Esophagus mucosa (tissue), 1 donor: ENCODE measurements at regions not wholly inside any gene's neighbourhood (a gene's known extent, or its start where the extent isn't known, plus 50 kb on each side); places are given as distances from the start of the nearest gene placed in this dataset.

ENCODE experiments used
- ATAC-seq: fragments of 200-7000 bp; cut with Tn5 transposase; one replicate; pipeline ENCODE4 v1.9.1; 2020
- donor health status: DM: yes; HTN: yes; CAD: no.

GRCh38 chr2:163367825-163368582, 367.8 kb downstream of the FIGN start:
- ATAC-seq: no peak

GRCh38 chr2:163364736-163365135, 371.1 kb downstream of the FIGN start:
- ATAC-seq: no peak

- ATAC-seq: no peak
Measured at GRCh38 chr2:163353551-163353950, 382.3 kb downstream of the FIGN start.

- no peak for ATAC-seq
Measured at GRCh38 chr2:163351966-163352365, 383.8 kb downstream of the FIGN start.

- no peak for ATAC-seq
Measured at GRCh38 chr2:163351143-163351542, 384.7 kb downstream of the FIGN start.

- ATAC-seq: no peak
Measured at GRCh38 chr2:163348857-163349380, 386.9 kb downstream of the FIGN start.

DNA sequence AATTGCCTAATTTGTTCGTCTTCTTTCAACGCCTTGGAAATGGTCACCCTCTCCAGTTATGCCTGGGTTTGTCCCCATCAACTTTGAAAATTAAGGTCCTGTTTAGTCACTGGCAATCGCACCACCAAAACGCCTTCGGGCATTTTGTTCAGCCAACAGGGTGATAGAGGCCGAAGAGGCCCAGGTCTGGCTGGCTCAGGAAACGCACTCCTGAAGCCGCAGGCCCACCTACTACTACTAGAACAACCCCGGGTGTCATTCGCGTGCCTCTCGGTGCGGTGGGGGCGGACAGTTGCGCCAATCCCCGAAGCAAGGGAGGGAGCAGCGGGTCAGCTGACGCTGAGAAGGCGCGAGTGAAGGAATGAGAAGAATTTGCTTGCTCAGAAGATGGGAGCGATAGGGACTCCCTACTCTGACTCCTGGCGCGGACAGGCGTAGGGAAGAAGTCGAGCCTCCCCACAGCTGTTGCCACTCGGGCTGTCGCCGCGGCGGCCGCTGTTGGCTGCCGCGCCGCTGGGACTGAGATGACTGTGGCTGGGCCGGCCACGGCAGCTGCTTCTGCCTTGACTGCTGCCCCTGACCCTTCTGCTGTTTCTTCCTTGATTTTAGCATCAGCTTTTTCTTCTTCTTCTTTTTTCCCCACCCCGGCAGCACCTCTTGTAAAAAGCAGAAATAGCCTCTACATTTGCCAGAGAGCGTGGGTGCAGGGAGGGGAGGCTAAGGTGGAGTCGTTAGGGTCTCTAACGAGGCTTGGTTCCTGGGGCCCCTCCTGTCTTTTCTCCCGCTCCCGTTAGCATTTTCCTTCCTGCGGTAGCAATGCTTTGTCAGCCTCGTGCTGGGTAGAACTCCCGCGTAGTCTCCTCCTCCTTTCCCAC, 387.6 kb downstream of the FIGN start:
- peak; percentile 44 for ATAC-seq

DNA sequence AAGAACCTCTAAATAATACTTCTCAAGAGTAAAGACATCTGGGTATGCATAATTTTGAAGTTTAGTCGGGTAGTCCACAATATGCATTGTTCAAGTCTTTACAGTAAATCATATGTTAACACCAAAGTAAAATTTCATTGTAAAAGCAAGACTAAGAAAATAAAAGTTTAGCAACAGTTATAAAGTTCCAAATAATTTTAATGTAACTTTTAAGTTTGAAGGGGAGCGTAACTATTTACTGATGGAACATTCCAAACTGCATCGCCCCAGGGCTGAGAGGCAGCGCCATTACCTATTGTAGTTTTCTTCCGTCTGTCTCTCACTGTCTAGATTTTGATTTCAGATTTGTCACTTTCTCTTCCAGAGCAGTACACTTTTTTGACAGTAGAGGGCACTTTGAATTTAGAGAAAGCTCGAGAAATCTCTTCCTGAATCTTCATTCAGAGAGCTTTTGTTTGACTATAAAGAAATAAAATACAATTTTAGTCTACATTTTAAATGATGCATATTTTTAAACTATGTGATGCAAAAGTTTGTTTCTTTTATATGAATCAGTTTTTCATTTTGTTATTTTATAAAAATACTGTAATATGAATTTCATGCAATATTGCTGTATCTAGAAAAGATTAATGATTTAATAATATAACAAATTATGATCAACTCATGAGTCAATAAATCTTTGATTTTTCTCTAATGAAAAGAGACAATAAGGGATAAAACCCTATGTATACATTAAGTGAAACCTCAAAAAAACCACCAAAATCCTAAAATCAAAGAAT, 389.8 kb downstream of the FIGN start:
- ATAC-seq: no peak

- no peak for ATAC-seq
Measured at GRCh38 chr2:163343316-163343715, 392.5 kb downstream of the FIGN start.

DNA sequence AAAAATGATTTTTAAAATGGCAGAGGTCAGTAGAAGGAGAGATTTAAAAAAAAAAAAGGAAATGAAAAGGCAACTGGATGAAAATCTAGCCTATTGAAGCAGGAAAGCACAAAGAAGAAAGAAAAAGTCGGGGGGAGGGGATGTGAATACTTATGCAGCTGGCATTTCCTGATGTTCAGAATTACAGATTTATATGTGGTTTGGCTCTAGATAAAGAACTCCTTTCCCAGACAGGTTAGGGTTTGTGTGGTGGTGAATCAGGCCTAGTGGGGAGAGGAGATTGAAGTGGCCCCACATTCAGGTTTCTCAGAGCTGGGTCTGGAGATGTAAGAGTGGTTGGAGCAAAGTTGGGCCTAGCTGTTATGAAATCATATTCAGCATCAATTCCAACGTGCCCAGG, 394.4 kb downstream of the FIGN start:
- no peak for ATAC-seq

DNA sequence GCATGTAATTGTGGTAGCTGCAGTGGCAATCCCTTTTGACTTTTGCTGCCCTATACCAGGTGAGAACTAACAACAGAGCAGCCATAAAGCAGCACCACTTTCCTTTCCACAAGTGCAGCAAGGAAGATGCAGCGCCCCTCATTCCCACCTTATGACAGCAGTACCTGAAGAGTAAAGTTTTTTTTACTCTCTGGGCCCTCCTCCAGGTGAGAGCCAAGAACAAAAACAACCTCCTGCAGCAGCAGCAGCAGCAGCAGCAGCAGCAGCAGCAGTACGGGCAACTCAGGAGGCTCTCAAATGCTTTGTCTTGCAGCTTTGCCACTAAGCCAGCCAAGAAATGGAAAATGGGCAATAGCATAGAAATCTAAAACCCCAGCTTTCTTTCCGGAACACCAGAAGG, 397.5 kb downstream of the FIGN start:
- ATAC-seq: no peak

DNA sequence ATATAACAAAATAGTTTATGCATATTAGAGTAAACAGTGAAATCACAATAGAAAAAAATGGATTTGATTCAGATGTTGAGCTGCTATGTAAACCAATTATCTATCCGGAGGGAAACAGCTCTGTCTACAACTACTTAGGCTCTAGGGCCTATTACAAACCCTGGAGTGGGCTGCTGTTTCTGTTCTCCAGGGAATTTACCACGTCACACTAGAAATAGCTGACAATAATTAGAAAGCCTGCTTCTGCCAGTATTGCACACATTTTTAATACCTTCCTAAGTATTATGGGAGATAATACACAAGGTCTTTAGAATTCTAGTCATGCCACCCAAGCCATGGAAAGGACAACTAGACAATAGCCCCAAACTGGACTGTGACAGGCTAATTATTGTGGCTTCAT, 411.1 kb downstream of the FIGN start:
- no peak for ATAC-seq

- ATAC-seq: peak; percentile 62
Measured at GRCh38 chr2:163319006-163319405, 416.8 kb downstream of the FIGN start.

GRCh38 chr2:163314712-163315111, 421.1 kb downstream of the FIGN start:
- no peak for ATAC-seq

- ATAC-seq: no peak
Measured at GRCh38 chr2:163312713-163313112, 423.1 kb downstream of the FIGN start.

GRCh38 chr2:163306647-163307046, 429.2 kb downstream of the FIGN start:
- ATAC-seq: no peak

GRCh38 chr2:163302141-163302540, 433.7 kb downstream of the FIGN start:
- no peak for ATAC-seq

DNA sequence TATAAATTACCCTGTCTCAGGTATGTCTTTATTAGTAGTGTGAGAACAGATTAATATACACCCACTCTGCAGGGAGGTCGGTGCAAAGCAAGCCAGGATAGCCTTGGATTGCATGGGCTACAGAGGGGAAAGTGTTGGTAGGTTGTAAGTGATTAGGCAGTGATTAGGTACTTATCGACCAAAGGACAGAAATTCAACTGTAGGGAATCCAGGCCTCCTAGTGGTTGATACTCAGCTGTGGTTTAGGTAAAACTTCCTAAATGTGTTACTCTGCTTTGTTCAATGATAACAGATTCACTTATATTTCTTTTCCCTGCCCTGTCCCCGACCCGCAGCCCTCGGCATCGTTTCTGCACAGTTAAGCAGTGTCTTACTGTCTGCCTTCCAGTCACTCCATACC, 444.0 kb downstream of the FIGN start:
- no peak for ATAC-seq

DNA sequence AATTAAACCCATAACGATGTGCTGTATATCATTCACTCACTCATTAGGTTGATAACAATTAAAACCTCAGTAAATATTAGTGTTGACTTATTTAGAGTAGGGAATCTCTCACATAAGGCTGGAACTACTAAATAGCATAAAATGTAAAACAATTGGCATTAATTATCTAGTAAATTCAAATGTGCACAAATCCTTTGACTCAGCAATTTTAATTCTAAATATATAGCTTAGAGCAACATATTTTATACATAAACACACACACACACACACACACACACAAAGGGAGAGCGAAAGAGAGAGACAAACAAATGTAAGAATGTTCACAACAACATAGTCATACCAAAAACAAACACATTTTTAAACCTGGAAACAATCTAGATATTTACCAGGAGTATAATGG, 443.1 kb upstream of the KCNH7 start:
- no peak for ATAC-seq

GRCh38 chr2:163269374-163270021, 430.9 kb upstream of the KCNH7 start:
- no peak for ATAC-seq

DNA sequence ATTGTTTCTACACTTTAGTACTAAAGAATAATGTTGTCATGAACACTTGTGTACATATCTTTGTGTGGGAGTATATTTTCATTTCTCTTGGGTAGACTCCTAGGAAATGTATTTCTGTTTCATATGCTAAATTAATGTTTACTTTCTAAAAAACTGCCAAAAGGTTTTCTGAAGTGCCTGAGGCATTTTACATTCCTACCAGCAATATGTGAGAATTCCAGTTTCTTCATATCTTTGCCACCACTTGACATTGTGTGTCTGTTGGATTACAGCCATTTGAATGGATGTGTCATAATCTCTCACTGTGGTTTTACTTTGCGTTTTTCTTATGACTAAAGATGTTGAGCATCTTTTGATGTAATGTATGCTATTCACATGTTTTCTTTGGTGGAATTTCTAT, 428.2 kb upstream of the KCNH7 start:
- no peak for ATAC-seq

- no peak for ATAC-seq
Measured at GRCh38 chr2:163265562-163265961, 427.0 kb upstream of the KCNH7 start.
